NCI-H1417 (cell line): ENCODE measurements at regions not wholly inside any gene's neighbourhood (a gene's known extent, or its start where the extent isn't known, plus 50 kb on each side); places are given as distances from the start of the nearest gene placed in this dataset.
"Not testable (repeated sequence)": the region's sequence is repeated elsewhere in the genome, so short reads cannot be mapped to it uniquely, and the experiment has no call there.

Experiments used
- DNase-seq, 3 experiments: peaks; one replicate each; lab custom pipeline; 2025; lab: John Stamatoyannopoulos, UW

DNA sequence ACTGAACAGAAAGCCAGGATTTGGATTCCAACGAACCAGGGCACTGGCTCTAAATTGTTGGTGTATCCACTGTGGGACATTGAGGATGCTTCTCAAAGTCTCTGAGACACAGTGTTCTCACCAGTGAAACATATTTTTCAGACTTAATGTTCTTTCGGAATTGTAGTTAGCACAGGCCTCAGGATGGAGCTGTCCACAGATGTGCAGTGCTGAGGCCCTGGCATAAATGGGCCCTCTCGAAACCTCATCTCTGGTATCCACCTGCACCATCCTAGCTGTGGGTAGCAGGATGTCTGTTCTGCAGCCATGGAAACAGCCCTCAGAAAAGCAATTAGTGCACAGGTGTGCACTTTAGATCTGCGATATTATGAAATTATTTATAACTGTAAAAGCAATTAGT is 656.8 kb downstream of the TBC1D22A start:
- peak in 2 of 3 experiments; percentile 20 to 73 for DNase-seq

DNA sequence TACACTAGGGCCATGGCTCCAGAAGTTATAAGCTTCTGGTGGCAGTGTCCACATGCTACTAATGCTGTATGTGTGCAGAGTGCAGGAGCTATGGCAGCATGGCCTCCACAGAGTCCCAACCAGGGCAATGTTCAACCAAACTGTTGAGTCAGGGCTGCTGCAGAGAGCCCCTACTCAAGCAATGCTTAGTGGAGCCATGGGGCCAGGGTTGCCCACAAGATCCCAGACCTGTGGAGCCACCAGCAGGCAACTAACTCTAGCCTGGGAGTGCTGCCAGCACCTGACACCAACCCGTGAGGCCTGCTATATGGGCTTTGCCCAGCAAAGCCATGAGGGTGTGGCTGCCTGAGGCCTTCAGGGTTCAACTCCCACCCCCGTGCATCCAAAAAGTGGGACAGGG is 655.2 kb downstream of the TBC1D22A start:
- no peak for DNase-seq

- DNase-seq = no peak
These were observed 648.6 kb downstream of the TBC1D22A start for GRCh38 chr22:47411006-47411405.

DNA sequence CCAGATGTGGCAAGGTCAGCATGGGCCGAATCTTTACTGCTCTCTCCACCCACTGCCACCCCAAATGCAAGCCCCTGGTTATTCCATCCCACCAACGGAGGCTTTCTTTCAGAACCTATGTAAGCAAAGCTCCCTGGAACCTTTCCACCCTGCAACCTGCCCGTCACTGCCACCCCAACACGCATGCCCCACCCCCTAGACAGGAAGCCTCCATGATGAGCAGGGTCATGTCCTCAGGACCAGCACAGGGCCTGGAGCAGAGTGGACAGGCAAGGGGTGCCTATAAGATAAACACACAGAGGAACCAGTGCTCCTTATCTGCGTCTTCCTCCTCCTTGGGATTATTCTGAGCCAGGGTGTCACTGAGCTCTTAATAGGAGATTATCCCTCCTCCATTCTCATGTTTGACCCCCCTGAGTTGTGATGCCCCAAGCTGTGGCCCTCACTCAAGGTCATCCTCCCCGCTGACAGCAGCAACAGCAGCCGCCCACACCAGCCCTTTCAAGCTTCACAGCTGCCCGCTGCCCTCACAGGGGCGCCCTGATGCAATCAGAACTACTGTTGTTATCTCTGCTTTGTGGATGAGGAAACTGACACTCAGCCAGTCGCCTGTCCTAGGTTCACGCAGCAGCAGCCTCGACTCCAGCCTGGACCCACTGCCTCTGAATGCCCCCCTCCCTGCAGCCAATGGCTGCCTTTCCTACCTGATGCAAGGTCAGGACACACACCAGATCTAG is 647.3 kb downstream of the TBC1D22A start:
- no peak for DNase-seq

- no peak for DNase-seq
These were observed 646.0 kb downstream of the TBC1D22A start for GRCh38 chr22:47408409-47408808.

DNA sequence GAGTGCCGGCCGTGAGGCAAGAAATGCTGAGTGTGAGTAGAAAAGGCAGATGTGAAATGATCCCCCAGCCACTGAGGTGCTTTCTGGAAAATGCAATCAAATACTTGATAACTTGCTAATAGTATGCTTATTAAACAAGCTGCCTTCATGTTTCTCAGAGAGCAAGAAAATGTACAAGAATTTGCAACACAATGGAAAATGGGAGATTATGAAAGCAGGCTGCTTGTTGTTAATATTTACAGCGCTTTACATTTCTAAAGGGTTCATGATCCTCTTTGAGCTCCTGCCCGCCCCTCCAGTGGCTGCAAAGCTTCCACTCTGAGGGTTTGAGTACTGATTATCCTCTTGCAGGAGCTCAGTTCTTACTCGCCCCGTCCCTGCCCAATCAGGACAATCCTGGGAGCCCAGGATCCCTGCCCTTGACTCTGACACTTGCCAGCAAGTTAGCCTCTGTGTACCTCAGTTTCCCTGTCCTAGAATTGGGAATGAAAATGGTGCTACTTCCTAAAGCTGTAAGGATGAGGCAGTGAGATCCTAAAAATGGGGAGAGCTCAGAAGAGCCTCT is 645.1 kb downstream of the TBC1D22A start:
- DNase-seq = no peak

DNA sequence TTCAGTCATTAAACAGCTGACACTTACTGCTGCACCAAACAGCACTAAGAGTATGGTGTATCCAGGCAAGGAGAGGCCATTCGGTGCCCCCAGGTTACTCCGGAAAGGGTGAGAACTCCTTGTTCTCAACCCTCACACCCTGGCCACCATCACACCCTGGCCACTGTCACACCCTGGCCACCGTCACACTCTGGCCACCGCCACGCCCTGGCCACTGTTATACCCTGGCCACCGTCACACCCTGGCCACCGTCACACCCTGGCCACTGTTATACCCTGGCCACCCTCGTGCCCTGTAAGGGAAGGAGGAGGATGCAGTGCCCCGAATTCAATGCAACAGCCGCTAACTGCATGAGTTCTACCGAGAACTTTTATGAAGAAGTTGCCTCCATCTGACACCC is 644.4 kb downstream of the TBC1D22A start:
- DNase-seq = no peak

- no peak for DNase-seq
These were observed 643.9 kb downstream of the TBC1D22A start for GRCh38 chr22:47406180-47406834.

DNA sequence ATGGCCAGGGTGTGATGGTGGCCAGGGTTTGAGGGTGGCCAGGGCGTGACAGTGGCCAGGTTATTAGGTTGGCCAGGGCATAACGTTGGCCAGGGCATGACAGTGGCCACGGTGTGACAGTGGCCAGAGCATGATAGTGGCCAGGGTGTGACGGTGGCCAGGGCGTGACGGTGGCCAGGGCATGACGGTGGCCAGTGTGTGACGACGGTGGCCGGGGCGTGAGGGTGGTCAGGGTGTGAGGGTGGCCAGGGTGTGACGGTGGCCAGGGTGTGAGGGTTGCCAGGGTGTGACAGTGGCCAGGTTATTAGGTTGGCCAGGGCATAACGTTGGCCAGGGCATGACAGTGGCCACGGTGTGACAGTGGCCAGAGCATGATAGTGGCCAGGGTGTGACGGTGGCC is 642.8 kb downstream of the TBC1D22A start:
- not testable (repeated sequence) for DNase-seq

DNA sequence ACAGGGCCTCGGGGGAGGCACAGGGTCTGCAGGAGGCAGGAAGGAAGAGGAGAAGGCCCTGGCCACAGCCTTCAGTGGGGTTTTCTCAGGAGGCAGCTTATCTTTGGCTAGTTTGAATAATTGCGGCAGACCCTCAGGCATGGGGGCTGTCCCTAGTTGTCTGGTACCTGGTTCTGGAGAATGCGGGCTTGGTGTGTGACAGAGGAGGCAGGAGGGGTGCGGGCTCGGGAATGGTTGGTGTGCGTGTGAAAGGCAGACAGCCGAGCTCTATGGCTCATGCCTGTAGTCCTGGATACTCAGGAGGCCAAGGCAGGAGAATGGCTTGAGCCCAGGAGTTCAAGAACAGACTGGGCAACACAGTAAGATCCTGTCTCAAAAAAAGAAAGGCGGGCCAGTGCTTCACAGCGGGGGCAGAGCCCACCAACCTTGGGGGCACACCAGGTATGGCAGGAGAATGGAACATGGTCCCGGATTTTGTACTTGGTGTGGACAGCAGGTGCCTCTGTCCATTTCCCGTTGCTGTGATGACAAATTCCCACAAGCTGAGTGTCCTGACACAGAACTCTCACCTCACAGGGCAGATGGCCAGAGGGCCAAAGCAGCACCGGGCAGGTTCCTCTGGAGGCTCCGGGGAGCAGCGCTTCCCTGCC is 640.6 kb downstream of the TBC1D22A start:
- no peak for DNase-seq

- DNase-seq = no peak
These were observed 639.7 kb downstream of the TBC1D22A start for GRCh38 chr22:47401976-47402770.

GRCh38 chr22:47401592-47401898 is 639.1 kb downstream of the TBC1D22A start:
- DNase-seq = no peak

DNA sequence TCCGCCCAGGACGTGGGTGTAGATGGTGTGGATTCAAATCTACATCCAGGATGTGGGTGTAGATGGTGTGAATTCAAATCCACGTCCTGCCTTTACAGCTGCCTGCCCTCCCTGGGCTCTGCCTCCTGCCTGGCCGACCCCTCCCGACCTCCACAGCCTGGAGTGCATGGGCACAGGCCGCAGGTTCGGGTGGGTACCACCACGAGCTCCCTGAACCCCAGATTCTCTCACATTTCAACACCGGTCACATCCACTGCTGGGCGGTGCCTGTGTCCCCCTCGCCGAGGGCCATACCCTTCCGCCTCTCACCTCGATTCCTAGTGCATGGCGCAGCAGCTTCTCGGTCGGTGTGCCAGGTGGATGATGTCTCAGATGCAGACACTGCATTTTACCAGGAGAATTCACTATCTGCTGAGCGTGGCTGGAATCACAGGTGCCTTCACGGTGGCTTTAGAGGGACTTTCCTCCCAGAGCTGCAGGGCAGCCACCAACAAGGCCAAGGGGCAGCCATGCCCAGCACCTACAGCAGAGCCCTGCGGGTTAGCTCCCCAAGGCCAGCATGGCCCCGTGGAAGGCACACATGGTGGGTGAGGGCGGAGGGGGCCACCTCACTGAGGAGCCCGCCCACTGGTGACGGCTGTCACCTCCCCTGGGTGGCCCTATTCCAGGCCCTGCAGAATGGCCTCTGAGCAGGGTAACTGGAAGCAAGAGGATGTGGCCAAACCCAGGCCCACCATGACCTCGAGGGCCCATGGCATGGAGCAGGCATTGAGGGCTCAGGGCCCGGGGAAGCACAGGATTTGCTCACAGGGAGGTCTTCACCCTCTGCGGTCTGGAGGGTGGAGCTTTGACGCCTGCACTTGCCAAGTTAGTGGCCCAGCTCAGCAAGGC is 638.5 kb downstream of the TBC1D22A start:
- no peak for DNase-seq

GRCh38 chr22:47400131-47400530 is 637.7 kb downstream of the TBC1D22A start:
- DNase-seq = not testable (repeated sequence)

GRCh38 chr22:47398921-47399790 is 636.7 kb downstream of the TBC1D22A start:
- no peak for DNase-seq

GRCh38 chr22:47398491-47398890 is 636.0 kb downstream of the TBC1D22A start:
- no peak for DNase-seq

GRCh38 chr22:47397673-47398072 is 635.2 kb downstream of the TBC1D22A start:
- DNase-seq = no peak

DNA sequence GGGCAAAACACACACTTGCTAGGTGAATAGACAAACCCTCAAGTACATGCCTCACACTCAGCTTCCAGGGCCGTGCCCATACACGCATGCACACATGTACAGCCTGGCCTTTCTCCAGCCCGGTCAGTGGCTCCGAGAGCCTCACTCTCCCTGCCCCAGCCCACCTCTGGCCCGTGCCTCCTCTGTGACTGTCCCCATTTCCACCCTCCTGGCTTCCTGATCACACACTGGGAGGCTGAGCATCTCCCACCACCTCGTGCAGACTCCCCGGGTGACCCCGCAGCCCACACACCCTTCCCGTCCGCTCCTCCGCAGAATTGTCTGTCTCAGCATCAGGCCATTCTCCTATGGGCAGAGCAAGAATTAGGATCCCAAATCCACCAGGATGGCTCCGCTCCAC is 634.1 kb downstream of the TBC1D22A start:
- DNase-seq = no peak

GRCh38 chr22:47396105-47396504 is 633.7 kb downstream of the TBC1D22A start:
- no peak for DNase-seq

DNA sequence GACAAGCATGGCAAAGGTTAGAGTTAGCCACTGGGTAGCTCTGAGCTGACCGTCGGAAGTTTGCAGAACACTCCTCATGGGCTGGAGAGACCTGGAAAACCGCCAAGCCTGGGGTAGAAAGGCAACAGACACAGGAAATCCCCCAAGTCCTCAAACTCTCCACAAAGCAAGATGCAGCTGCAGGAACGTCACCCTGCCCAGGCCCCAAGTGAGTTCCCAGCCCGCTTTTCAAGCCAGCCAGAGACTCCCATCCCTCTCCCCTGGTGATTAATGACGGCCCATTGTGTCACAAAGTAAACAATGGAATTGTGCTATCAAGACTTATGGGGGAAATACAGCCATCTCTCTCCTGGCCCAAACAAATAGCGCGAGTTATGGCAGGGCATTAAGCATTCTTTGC is 633.0 kb downstream of the TBC1D22A start:
- peak in 2 of 3 experiments; percentile 67 to 90 for DNase-seq
